ENCODE measurements at regions not wholly inside any gene's neighbourhood (a gene's known extent, or its start where the extent isn't known, plus 50 kb on each side); places are given as distances from the start of the nearest gene placed in this dataset.
A peak's percentile ranks its signal among the peaks of the same experiment; 100 is the strongest.

DNA sequence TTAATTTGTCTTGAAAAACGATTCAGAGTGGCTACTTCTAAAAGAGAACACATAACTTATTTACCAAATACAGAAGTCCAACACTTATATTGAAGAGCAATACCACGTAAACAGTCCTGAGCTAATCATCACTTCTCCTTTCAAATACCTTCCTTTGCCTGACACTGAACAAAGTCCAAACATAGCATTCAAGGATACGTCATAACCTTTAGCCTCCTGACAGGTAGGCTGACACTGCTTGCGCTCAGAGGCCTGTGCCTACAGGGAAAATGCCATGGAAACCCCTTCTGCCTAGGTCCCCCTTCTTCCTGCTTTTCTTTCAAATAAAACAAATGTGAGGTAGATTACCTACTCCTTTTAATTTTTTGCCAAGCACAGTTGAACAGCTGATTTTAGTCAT, 510.0 kb downstream of the INSC start:
- H3K27ac Mint-ChIP-seq (ENCODE audit: unreplicated experiment), result no peak overlapping the region
- no peaks in the 10 kb centered on the region for H3K36me3 Mint-ChIP-seq (ENCODE audit: unreplicated experiment)
- H3K4me3 Mint-ChIP-seq (ENCODE audit: unreplicated experiment), result no peak overlapping the region
- peaks cover 13% of the 10 kb centered on the region for H3K27me3 Mint-ChIP-seq (ENCODE audit: unreplicated experiment)
- H3K4me1 Mint-ChIP-seq (ENCODE audit: unreplicated experiment), result peaks cover 2% of the 10 kb centered on the region
- H3K9me3 Mint-ChIP-seq (ENCODE audit: unreplicated experiment), result no peaks in the 10 kb centered on the region
- TF ChIP-seq, protein P1, sequence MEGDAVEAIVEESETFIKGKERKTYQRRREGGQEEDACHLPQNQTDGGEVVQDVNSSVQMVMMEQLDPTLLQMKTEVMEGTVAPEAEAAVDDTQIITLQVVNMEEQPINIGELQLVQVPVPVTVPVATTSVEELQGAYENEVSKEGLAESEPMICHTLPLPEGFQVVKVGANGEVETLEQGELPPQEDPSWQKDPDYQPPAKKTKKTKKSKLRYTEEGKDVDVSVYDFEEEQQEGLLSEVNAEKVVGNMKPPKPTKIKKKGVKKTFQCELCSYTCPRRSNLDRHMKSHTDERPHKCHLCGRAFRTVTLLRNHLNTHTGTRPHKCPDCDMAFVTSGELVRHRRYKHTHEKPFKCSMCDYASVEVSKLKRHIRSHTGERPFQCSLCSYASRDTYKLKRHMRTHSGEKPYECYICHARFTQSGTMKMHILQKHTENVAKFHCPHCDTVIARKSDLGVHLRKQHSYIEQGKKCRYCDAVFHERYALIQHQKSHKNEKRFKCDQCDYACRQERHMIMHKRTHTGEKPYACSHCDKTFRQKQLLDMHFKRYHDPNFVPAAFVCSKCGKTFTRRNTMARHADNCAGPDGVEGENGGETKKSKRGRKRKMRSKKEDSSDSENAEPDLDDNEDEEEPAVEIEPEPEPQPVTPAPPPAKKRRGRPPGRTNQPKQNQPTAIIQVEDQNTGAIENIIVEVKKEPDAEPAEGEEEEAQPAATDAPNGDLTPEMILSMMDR (IDR thresholded peaks at IDR 0.05), result no peak
- no peak for DNase-seq (ENCODE audit: extremely low spot score, unreplicated experiment)

DNA sequence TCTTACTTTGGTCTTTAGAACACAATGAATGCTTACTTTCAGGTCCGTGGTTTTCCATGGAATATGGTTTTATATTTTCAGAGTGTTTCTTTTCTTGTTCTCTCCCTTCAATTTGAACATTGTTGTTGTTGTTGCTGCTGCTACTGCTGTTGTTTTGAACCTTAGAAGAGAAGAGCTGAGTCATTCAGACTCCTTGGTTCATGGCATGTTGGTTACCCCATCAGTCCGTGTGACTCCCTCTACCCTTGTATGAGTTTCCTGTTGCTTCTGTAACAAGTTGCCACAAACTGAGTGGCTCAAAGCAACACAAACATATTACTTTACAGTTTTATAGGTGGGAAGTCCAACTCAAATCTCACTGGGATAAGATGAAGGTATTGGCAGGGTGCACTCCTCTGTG, 511.0 kb downstream of the INSC start:
- Mint-ChIP-seq H3K9me3 (ENCODE audit: unreplicated experiment) (no peaks in the 10 kb centered on the region), H3K36me3 (ENCODE audit: unreplicated experiment) (no peaks in the 10 kb centered on the region), H3K27me3 (ENCODE audit: unreplicated experiment) (peaks cover 11% of the 10 kb centered on the region), H3K4me3 (ENCODE audit: unreplicated experiment) (no peak overlapping the region), H3K4me1 (ENCODE audit: unreplicated experiment) (peaks cover 2% of the 10 kb centered on the region), H3K27ac (ENCODE audit: unreplicated experiment) (no peak overlapping the region)
- DNase-seq (ENCODE audit: extremely low spot score, unreplicated experiment), result no peak
- TF ChIP-seq, protein P1 (IDR thresholded peaks at IDR 0.05), result no peak

DNA sequence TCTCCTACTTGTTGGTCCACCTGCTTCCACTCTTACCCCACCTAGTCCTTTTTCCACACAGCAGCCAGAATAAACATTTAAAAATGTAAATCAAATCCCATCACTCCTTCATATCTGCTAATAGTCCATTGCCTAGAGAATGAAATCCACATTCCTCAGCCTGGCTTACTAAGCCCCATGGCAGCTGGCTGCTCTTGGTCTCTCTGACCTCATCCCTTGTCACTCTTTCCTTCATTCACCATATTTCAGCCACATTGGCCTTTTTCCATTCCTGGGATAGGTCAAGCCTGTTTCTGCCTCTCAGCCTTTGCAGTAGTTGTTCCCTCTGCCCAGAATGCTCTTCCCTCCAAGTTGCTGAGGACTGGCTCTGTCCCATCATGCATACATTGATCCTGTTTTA, 512.8 kb downstream of the INSC start:
- Mint-ChIP-seq H3K4me3 (ENCODE audit: unreplicated experiment) (no peak overlapping the region), H3K27ac (ENCODE audit: unreplicated experiment) (no peak overlapping the region), H3K36me3 (ENCODE audit: unreplicated experiment) (no peaks in the 10 kb centered on the region), H3K27me3 (ENCODE audit: unreplicated experiment) (peaks cover 4% of the 10 kb centered on the region), H3K4me1 (ENCODE audit: unreplicated experiment) (peaks cover 2% of the 10 kb centered on the region), H3K9me3 (ENCODE audit: unreplicated experiment) (no peaks in the 10 kb centered on the region)
- no peak for DNase-seq (ENCODE audit: extremely low spot score, unreplicated experiment)
- TF ChIP-seq, protein P1 (IDR thresholded peaks at IDR 0.05), result no peak

DNA sequence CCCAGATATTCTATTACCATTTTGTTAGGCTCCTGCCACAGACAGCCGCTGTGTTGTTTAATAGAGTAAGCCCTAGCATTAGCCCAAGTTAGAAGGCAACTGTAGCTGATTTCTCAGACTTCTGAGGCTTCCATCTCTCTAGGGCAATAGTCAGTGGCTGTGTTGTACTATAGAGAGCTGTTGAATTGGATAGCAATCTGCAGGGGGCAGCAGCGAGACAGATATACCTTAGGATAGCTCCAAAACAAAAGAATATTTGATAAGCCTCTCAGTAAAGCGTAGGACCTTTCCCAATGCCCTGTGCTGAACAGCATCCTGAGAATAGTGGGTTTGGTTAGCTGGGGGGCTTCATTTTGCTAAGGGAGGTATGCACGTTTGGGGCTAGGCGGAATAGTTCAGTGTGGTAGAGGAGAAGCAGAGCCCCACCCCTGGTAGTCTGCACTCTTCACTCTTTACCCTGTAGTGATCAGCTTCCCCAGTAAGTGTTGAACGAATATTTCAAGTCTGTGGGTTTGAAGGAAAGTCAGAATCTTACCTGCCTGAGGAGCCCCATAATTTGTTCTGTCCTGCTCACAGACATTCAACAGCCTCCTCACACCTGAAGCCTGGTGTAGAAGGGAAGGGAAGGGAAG, 515.1 kb downstream of the INSC start:
- DNase-seq (ENCODE audit: extremely low spot score, unreplicated experiment), result no peak
- peaks cover 11% of the 10 kb centered on the region for H3K27me3 Mint-ChIP-seq (ENCODE audit: unreplicated experiment)
- TF ChIP-seq, protein P1 (IDR thresholded peaks at IDR 0.05), result peak; percentile 15
- H3K4me1 Mint-ChIP-seq (ENCODE audit: unreplicated experiment), result no peaks in the 10 kb centered on the region
- no peaks in the 10 kb centered on the region for H3K36me3 Mint-ChIP-seq (ENCODE audit: unreplicated experiment)
- no peak overlapping the region for H3K4me3 Mint-ChIP-seq (ENCODE audit: unreplicated experiment)
- no peak overlapping the region for H3K27ac Mint-ChIP-seq (ENCODE audit: unreplicated experiment)
- H3K9me3 Mint-ChIP-seq (ENCODE audit: unreplicated experiment), result no peaks in the 10 kb centered on the region

DNA sequence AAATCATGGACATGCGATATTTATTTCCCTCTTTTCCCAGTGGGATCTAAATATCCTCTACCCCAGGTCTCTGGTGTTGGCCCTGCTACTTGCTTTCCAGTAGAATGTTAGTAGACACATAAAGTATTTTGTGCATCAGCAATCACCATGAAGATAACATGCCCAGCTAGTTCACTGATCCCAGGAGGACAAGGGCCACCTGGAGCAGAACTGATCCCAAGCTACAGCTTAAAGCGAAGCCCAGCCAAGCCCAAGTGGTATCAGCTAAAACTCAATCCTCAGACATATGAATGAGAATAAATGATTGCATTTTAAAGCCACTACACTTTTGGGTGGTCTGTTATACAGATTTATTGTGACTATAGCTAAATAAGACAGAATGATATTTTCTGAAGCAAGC, 516.2 kb downstream of the INSC start:
- no peak overlapping the region for H3K27ac Mint-ChIP-seq (ENCODE audit: unreplicated experiment)
- H3K27me3 Mint-ChIP-seq (ENCODE audit: unreplicated experiment), result peaks cover 11% of the 10 kb centered on the region
- no peak overlapping the region for H3K4me3 Mint-ChIP-seq (ENCODE audit: unreplicated experiment)
- no peaks in the 10 kb centered on the region for H3K9me3 Mint-ChIP-seq (ENCODE audit: unreplicated experiment)
- no peaks in the 10 kb centered on the region for H3K36me3 Mint-ChIP-seq (ENCODE audit: unreplicated experiment)
- no peaks in the 10 kb centered on the region for H3K4me1 Mint-ChIP-seq (ENCODE audit: unreplicated experiment)
- TF ChIP-seq, protein P1 (IDR thresholded peaks at IDR 0.05), result no peak
- DNase-seq (ENCODE audit: extremely low spot score, unreplicated experiment), result no peak

All from osteocyte (in vitro differentiated cells).